IMR-90 (cell line): ENCODE measurements at regions not wholly inside any gene's neighbourhood (a gene's known extent, or its start where the extent isn't known, plus 50 kb on each side); places are given as distances from the start of the nearest gene placed in this dataset.

Experiments
- ATAC-seq: fragments of 200-7000 bp; cut with Tn5 transposase; 2 replicates; pipeline ENCODE4 v1.9.1; 2020; ENCODE audit warnings: low read depth, mild to moderate bottlenecking, moderate library complexity
- BruUV-seq: library from RNA; stranded (reverse); fragments of 400-500 nt; replicated peaks from 2 replicates; lab custom pipeline; 2021; lab: Mats Ljungman, UMichigan
- CTCF ChIA-PET: fragments of 300-600 bp; formaldehyde crosslinking; extraction: SDS; loops from one replicate; lab custom pipeline; 2021; ENCODE audit warnings: antibody characterized with exemption; lab: Yijun Ruan, JAX
- POLR2A ChIA-PET: fragments of 300-600 bp; sonication (Branson Sonifier 250); formaldehyde crosslinking; loops from one replicate; lab custom pipeline; 2022; ENCODE audit warnings: antibody characterized with exemption; ENCODE audit not compliant: unreplicated experiment; lab: Charles Lee
- DNase-seq: peaks from one replicate; pipeline ENCODE4 v3.0.0; 2013
- H2AFZ ChIP-seq: replicated peaks from 2 replicates; pipeline ENCODE3; 2013; ENCODE audit warnings: low read length, mild to moderate bottlenecking; ENCODE audit not compliant: poor library complexity
- H2AK5ac ChIP-seq: 2 replicates; pipeline ENCODE4 v1.6.1; 2013; ENCODE audit warnings: low read depth, low read length, inconsistent platforms
- H2AK9ac ChIP-seq: replicated peaks from 2 replicates; pipeline ENCODE3; 2013; ENCODE audit warnings: mild to moderate bottlenecking, low read depth, low read length, moderate library complexity; ENCODE audit not compliant: poor library complexity
- H2BK120ac ChIP-seq: 2 replicates; pipeline ENCODE4 v1.6.1; 2013; ENCODE audit warnings: low read depth, low read length, inconsistent platforms
- H2BK15ac ChIP-seq: 3 replicates; pipeline ENCODE4 v1.6.1; 2013; ENCODE audit warnings: low read depth, low read length, inconsistent platforms
- H2BK20ac ChIP-seq: 2 replicates; pipeline ENCODE4 v1.6.1; 2013; ENCODE audit warnings: low read depth, mild to moderate bottlenecking, inconsistent platforms, low read length, moderate library complexity
- H2BK5ac ChIP-seq: 2 replicates; pipeline ENCODE4 v1.6.1; 2013; ENCODE audit warnings: mild to moderate bottlenecking, low read depth, low read length, inconsistent platforms; ENCODE audit not compliant: poor library complexity, severe bottlenecking
- H3K14ac ChIP-seq: replicated peaks from 2 replicates; pipeline ENCODE4 v1.6.1; 2013; ENCODE audit warnings: low read depth, low read length, inconsistent platforms
- H3K18ac ChIP-seq: 2 replicates; pipeline ENCODE4 v1.6.1; 2013; ENCODE audit warnings: low read depth, low read length, control low read depth
- H3K23ac ChIP-seq: 2 replicates; pipeline ENCODE4 v1.6.1; 2013; ENCODE audit warnings: low read depth, low read length, inconsistent platforms
- H3K27ac ChIP-seq: 2 replicates; pipeline ENCODE4 v1.5.1; 2013; ENCODE audit warnings: mild to moderate bottlenecking, control low read depth, low read length; ENCODE audit not compliant: insufficient read depth
- H3K27me3 ChIP-seq: 2 replicates; pipeline ENCODE4 v1.6.1; 2013; ENCODE audit warnings: low read length; ENCODE audit not compliant: control insufficient read depth, insufficient read depth
- H3K36me3 ChIP-seq: 2 replicates; pipeline ENCODE4 v1.6.1; 2013; ENCODE audit warnings: low read length, mixed read lengths; ENCODE audit not compliant: control insufficient read depth, insufficient read depth
- H3K4ac ChIP-seq: 2 replicates; pipeline ENCODE4 v1.6.1; 2013; ENCODE audit warnings: low read depth, low read length, inconsistent platforms
- H3K4me1 ChIP-seq: 2 replicates; pipeline ENCODE4 v1.6.1; 2013; ENCODE audit warnings: low read length, mixed read lengths; ENCODE audit not compliant: control insufficient read depth, insufficient read depth
- H3K4me2 ChIP-seq: 2 replicates; pipeline ENCODE4 v1.6.1; 2013; ENCODE audit warnings: low read depth, mild to moderate bottlenecking, control low read depth, low read length, moderate library complexity
- H3K4me3 ChIP-seq: 2 replicates; pipeline ENCODE4 v1.5.1; 2013; ENCODE audit warnings: low read depth, mild to moderate bottlenecking, control low read depth, low read length, moderate library complexity; ENCODE audit not compliant: insufficient read depth
- H3K56ac ChIP-seq: 2 replicates; pipeline ENCODE4 v1.6.1; 2013; ENCODE audit warnings: low read length, inconsistent platforms; ENCODE audit not compliant: insufficient read depth; ENCODE audit errors: extremely low read depth
- H3K79me1 ChIP-seq, 2 experiments: 2 replicates each; pipeline ENCODE4 v1.6.1; 2013; ENCODE audit warnings: low read length in 2 of 2, inconsistent platforms in 1 of 2, low read depth in 1 of 2
- H3K9ac ChIP-seq: 2 replicates; pipeline ENCODE4 v1.6.1; 2013; ENCODE audit warnings: low read depth, low read length, control low read depth
- H3K9me1 ChIP-seq: 2 replicates; pipeline ENCODE4 v1.6.1; 2013; ENCODE audit warnings: low read length, inconsistent platforms; ENCODE audit not compliant: insufficient read depth
- H3K9me3 ChIP-seq: 2 replicates; pipeline ENCODE4 v1.6.1; 2013; ENCODE audit warnings: low read length; ENCODE audit not compliant: control insufficient read depth, insufficient read depth
- H4K20me1 ChIP-seq: 2 replicates; pipeline ENCODE4 v1.6.1; 2013; ENCODE audit warnings: low read length, inconsistent platforms; ENCODE audit not compliant: insufficient read depth
- H4K5ac ChIP-seq: 2 replicates; pipeline ENCODE4 v1.6.1; 2013; ENCODE audit warnings: mild to moderate bottlenecking, low read depth, low read length, control low read depth
- H4K8ac ChIP-seq, 2 experiments: 2 replicates each; pipeline ENCODE4 v1.6.1; 2013; ENCODE audit warnings: low read depth in 2 of 2, low read length in 2 of 2, control low read depth in 1 of 2, inconsistent platforms in 1 of 2
- H4K91ac ChIP-seq: 2 replicates; pipeline ENCODE4 v1.6.1; 2013; ENCODE audit warnings: low read depth, low read length, inconsistent platforms; ENCODE audit not compliant: insufficient read depth
- BHLHE40 ChIP-seq: fragments of 150-350 bp; IDR thresholded peaks from 2 replicates; pipeline ENCODE4 v1.6.1; 2016; ENCODE audit warnings: mild to moderate bottlenecking, low read depth, low read length
- CEBPB ChIP-seq: IDR thresholded peaks from 2 replicates; pipeline ENCODE4 v1.6.1; 2012; ENCODE audit warnings: low read depth, low read length, improper control_type of control experiment
- CHD1 ChIP-seq: IDR thresholded peaks from 2 replicates; pipeline ENCODE4 v1.6.1; 2012; ENCODE audit warnings: low read depth, low read length, improper control_type of control experiment
- FOS ChIP-seq: fragments of 150-350 bp; IDR thresholded peaks from 2 replicates; pipeline ENCODE4 v1.6.1; 2016; ENCODE audit warnings: low read depth, low read length
- MAFK ChIP-seq: IDR thresholded peaks from 2 replicates; pipeline ENCODE4 v1.6.1; 2012; ENCODE audit warnings: low read depth, low read length, improper control_type of control experiment
- MAZ ChIP-seq: IDR thresholded peaks from 2 replicates; pipeline ENCODE4 v1.6.1; 2012; ENCODE audit warnings: low read depth, mild to moderate bottlenecking, low read length, improper control_type of control experiment, moderate library complexity, borderline replicate concordance
- MXI1 ChIP-seq: IDR thresholded peaks from 2 replicates; pipeline ENCODE4 v1.6.1; 2012; ENCODE audit warnings: low read depth, mild to moderate bottlenecking, low read length, moderate library complexity, borderline replicate concordance
- NFE2L2 ChIP-seq: fragments of 150-350 bp; IDR thresholded peaks from 2 replicates; pipeline ENCODE4 v1.6.1; 2016; ENCODE audit warnings: low read depth, mild to moderate bottlenecking, low read length
- POLR2A ChIP-seq: IDR thresholded peaks from 2 replicates; pipeline ENCODE4 v1.6.1; 2012; ENCODE audit warnings: mild to moderate bottlenecking, low read depth, low read length
- RAD21 ChIP-seq: IDR thresholded peaks from 2 replicates; pipeline ENCODE4 v1.6.1; 2012; ENCODE audit warnings: low read length, improper control_type of control experiment
- RCOR1 ChIP-seq: IDR thresholded peaks from 2 replicates; pipeline ENCODE4 v1.6.1; 2012; ENCODE audit warnings: mild to moderate bottlenecking, low read length, improper control_type of control experiment; ENCODE audit not compliant: insufficient replicate concordance
- RFX5 ChIP-seq: IDR thresholded peaks from 2 replicates; pipeline ENCODE4 v1.8.0; 2012; ENCODE audit warnings: low read depth, mild to moderate bottlenecking, low read length, moderate library complexity
- SMC3 ChIP-seq: fragments of 150-350 bp; IDR thresholded peaks from 2 replicates; pipeline ENCODE4 v1.6.1; 2016; ENCODE audit warnings: low read depth, mild to moderate bottlenecking, antibody characterized with exemption, low read length, moderate library complexity
- WGBS, 2 experiments: methylation state at CpG; one replicate each; pipeline versions ENCODE4 v1.1.5 to v1.1.7; 2013; ENCODE audit warnings: missing lambda C conversion rate in 2 of 2; ENCODE audit not compliant: insufficient read length in 1 of 2; ENCODE audit errors: extremely low coverage in 2 of 2; 5-methylcytosine and 5-hydroxymethylcytosine counted together
- dilution Hi-C: fragments of 300-500 bp; cut with HindIII; formaldehyde crosslinking; loops from one replicate; pipeline ENCODE4 v1.14.3; 2018; ENCODE audit warnings: low sequenced_read_pairs; ENCODE audit not compliant: unreplicated experiment
- in situ Hi-C: fragments of 300-500 bp; cut with MboI; formaldehyde crosslinking; loops from 3 replicates; pipeline ENCODE4 v1.14.3; 2019; ENCODE audit warnings: low sequenced_read_pairs, inconsistent platforms, mixed read lengths
- intact Hi-C: fragments of 100-400 bp; cut with micrococcal nuclease; formaldehyde crosslinking; loops from 2 replicates; pipeline ENCODE4 v1.10.0; 2022
- TF ChIP-seq, protein P1 (sequence below): conservative IDR thresholded peaks from 2 replicates; pipeline ENCODE4 v1.5.1; 2012; ENCODE audit warnings: mild to moderate bottlenecking, low read depth, low read length, improper control_type of control experiment
- TF ChIP-seq, protein P2 (sequence below): fragments of 150-350 bp; IDR thresholded peaks from 2 replicates; pipeline ENCODE4 v1.6.1; 2017; ENCODE audit warnings: mild to moderate bottlenecking, antibody characterized with exemption, low read length, low read depth
- TF ChIP-seq, protein P3 (sequence below): fragments of 150-350 bp; IDR thresholded peaks from 2 replicates; pipeline ENCODE4 v1.6.1; 2016; ENCODE audit warnings: low read depth, mild to moderate bottlenecking, low read length, moderate library complexity, borderline replicate concordance

DNA sequence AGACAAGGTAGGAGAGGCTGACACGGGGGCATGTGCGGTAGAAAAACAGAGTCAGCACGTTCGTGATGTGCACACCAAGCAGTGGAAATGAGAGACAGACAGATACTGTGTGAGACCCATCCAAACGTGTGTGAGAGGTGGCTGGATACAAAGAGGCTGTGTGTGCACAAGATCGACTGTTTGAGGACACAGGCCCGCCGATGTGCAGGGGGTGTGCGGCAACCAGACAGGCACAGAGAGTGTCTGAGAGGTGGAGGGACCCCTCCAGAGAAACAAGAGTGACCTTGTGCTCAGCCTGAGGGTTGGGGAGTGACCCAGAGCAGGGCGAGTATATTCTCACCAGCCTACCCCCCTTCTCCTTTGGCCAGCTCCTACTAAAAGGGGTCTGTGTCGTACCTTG lies 97.8 kb upstream of the IPO9 start:
- Histone ChIP-seq H3K27me3 (no peaks in the 10 kb centered on the region), H3K79me1 (peaks cover 65 to 90% of the 10 kb centered on the region in 2 experiments), H3K14ac (peak overlapping the region; percentile 17; the same call in 1 of the 2 replicates), H3K27ac (no peak overlapping the region), H2AK5ac (peak overlapping the region; percentile 42; the same call in 1 of the 2 replicates), H2BK5ac (no peak overlapping the region), H2AK9ac (peak overlapping the region; percentile 13), H2BK120ac (no peak overlapping the region), H3K23ac (no peak overlapping the region), H4K8ac (peak overlapping the region; percentile 2 to 11; a peak in 1 of 4 replicates), H3K18ac (no peak overlapping the region), H3K9me1 (peaks cover 45% of the 10 kb centered on the region), H3K4ac (no peak overlapping the region), H4K91ac (no peak overlapping the region; the same call in 1 of the 2 replicates), H3K9ac (no peak overlapping the region), H2BK20ac (no peak overlapping the region), H3K4me2 (no peak overlapping the region), H3K9me3 (no peaks in the 10 kb centered on the region), H2AFZ (no peak overlapping the region), H4K20me1 (peaks cover 84% of the 10 kb centered on the region), H3K36me3 (peaks cover 5% of the 10 kb centered on the region), H3K4me3 (no peak overlapping the region), H3K56ac (no peak overlapping the region), H4K5ac (peak overlapping the region; percentile 19; the same call in 1 of the 2 replicates), H3K4me1 (peaks cover 32% of the 10 kb centered on the region), H2BK15ac (no peak overlapping the region)
- no peak for DNase-seq
- BruUV-seq: no TSS peak
- CTCF ChIA-PET: no interaction called here
- 81% methylated on average over 6 of the region's 11 CpGs; no CpG with 5 or more reads in 1 of the 2 experiments for WGBS, 2 experiments
- ATAC-seq: no peak
- TF ChIP-seq, protein P1, sequence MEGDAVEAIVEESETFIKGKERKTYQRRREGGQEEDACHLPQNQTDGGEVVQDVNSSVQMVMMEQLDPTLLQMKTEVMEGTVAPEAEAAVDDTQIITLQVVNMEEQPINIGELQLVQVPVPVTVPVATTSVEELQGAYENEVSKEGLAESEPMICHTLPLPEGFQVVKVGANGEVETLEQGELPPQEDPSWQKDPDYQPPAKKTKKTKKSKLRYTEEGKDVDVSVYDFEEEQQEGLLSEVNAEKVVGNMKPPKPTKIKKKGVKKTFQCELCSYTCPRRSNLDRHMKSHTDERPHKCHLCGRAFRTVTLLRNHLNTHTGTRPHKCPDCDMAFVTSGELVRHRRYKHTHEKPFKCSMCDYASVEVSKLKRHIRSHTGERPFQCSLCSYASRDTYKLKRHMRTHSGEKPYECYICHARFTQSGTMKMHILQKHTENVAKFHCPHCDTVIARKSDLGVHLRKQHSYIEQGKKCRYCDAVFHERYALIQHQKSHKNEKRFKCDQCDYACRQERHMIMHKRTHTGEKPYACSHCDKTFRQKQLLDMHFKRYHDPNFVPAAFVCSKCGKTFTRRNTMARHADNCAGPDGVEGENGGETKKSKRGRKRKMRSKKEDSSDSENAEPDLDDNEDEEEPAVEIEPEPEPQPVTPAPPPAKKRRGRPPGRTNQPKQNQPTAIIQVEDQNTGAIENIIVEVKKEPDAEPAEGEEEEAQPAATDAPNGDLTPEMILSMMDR: no peak
- TF ChIP-seq RCOR1 (no peak), FOS (no peak), CHD1 (no peak), POLR2A (no peak), MAZ (no peak), RFX5 (no peak), CEBPB (no peak), MXI1 (no peak), MAFK (no peak), NFE2L2 (no peak), SMC3 (no peak), RAD21 (no peak), BHLHE40 (no peak)
- TF ChIP-seq, protein P2, sequence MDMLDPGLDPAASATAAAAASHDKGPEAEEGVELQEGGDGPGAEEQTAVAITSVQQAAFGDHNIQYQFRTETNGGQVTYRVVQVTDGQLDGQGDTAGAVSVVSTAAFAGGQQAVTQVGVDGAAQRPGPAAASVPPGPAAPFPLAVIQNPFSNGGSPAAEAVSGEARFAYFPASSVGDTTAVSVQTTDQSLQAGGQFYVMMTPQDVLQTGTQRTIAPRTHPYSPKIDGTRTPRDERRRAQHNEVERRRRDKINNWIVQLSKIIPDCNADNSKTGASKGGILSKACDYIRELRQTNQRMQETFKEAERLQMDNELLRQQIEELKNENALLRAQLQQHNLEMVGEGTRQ: no peak
- TF ChIP-seq, protein P3, sequence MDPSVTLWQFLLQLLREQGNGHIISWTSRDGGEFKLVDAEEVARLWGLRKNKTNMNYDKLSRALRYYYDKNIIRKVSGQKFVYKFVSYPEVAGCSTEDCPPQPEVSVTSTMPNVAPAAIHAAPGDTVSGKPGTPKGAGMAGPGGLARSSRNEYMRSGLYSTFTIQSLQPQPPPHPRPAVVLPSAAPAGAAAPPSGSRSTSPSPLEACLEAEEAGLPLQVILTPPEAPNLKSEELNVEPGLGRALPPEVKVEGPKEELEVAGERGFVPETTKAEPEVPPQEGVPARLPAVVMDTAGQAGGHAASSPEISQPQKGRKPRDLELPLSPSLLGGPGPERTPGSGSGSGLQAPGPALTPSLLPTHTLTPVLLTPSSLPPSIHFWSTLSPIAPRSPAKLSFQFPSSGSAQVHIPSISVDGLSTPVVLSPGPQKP: no peak
- POLR2A ChIA-PET: no interaction called here
- dilution Hi-C loops: no loop called here
- in situ Hi-C loops: no loop called here
- intact Hi-C loops: no loop called here
